GM12878 (cell line): ENCODE measurements at regions not wholly inside any gene's neighbourhood (a gene's known extent, or its start where the extent isn't known, plus 50 kb on each side); places are given as distances from the start of the nearest gene placed in this dataset.

Experiments
- ATAC-seq: fragments of 200-7000 bp; cut with Tn5 transposase; 3 replicates; pipeline ENCODE4 v1.9.1; 2020; ENCODE audit warnings: mild to moderate bottlenecking, moderate library complexity
- BruUV-seq: library from RNA; stranded (reverse); fragments of 400-500 nt; replicated peaks from 2 replicates; lab custom pipeline; 2021; lab: Mats Ljungman, UMichigan
- CTCF ChIA-PET: fragments of 300-600 bp; sonication (Branson Sonifier 250); formaldehyde crosslinking; extraction: SDS; loops from one replicate; lab custom pipeline; 2021; ENCODE audit warnings: inconsistent platforms; lab: Yijun Ruan, JAX
- POLR2A ChIA-PET: fragments of 350-600 bp; formaldehyde crosslinking; extraction: SDS; loops from one replicate; lab custom pipeline; 2021; ENCODE audit warnings: inconsistent platforms; lab: Charles Lee
- RAD21 ChIA-PET: fragments of 300-600 bp; sonication (Branson Sonifier 250); formaldehyde crosslinking; loops from one replicate; lab custom pipeline; 2023; ENCODE audit warnings: antibody characterized with exemption; ENCODE audit not compliant: unreplicated experiment; lab: Charles Lee
- SMC1A ChIA-PET: fragments of 300-600 bp; sonication (Branson Sonifier 250); formaldehyde crosslinking; loops from one replicate; lab custom pipeline; 2023; ENCODE audit not compliant: unreplicated experiment, uncharacterized antibody; lab: Charles Lee
- DNase-seq: peaks from one replicate; pipeline ENCODE4 v3.0.0-alpha.2; 2011; ENCODE audit warnings: low read depth, low spot score
- FAIRE-seq: peaks from 3 replicates; lab custom pipeline; 2011; peaks lifted over from hg19 to GRCh38; lab: Jason Lieb, UNC
- H2AFZ ChIP-seq: 2 replicates; pipeline ENCODE4 v1.6.0; 2011; ENCODE audit warnings: low read depth, low read length, control low read depth; ENCODE audit not compliant: control insufficient read depth
- H3K27ac ChIP-seq: 2 replicates; pipeline ENCODE4 v1.5.1; 2011; ENCODE audit warnings: control low read depth; ENCODE audit not compliant: control insufficient read depth, insufficient read depth
- H3K27me3 ChIP-seq, 2 experiments: replicated peaks in 1 of 2; 2 replicates each; pipeline versions ENCODE4 v1.6.0 to v1.6.1; 2011; ENCODE audit warnings: low read length in 1 of 2; ENCODE audit not compliant: control insufficient read depth in 2 of 2, insufficient read depth in 2 of 2
- H3K36me3 ChIP-seq, 2 experiments: 2 replicates each; pipeline ENCODE4 v1.5.1; 2011; ENCODE audit warnings: low read length in 1 of 2; ENCODE audit not compliant: control insufficient read depth in 2 of 2, insufficient read depth in 2 of 2
- H3K4me1 ChIP-seq: 2 replicates; pipeline ENCODE4 v1.6.1; 2011; ENCODE audit warnings: mild to moderate bottlenecking, low read length, moderate library complexity, mixed read lengths; ENCODE audit not compliant: control insufficient read depth, insufficient read depth
- H3K4me2 ChIP-seq: 2 replicates; pipeline ENCODE4 v1.6.0; 2011; ENCODE audit warnings: control low read depth; ENCODE audit not compliant: control insufficient read depth, insufficient read depth
- H3K4me3 ChIP-seq: fragments of 200-600 bp; sonication (generic); 2 replicates; pipeline ENCODE4 v1.5.1; 2016
- H3K79me2 ChIP-seq: 2 replicates; pipeline ENCODE4 v1.6.0; 2011; ENCODE audit warnings: low read length; ENCODE audit not compliant: control insufficient read depth, insufficient read depth
- H3K9ac ChIP-seq: 2 replicates; pipeline ENCODE4 v1.8.0; 2011; ENCODE audit warnings: low read length, control low read depth, mixed read lengths; ENCODE audit not compliant: control insufficient read depth, insufficient read depth
- H3K9me3 ChIP-seq: replicated peaks from 3 replicates; pipeline ENCODE4 v1.5.1; 2011; ENCODE audit warnings: mild to moderate bottlenecking, low read length; ENCODE audit not compliant: control insufficient read depth, insufficient read depth
- H4K20me1 ChIP-seq: 2 replicates; pipeline ENCODE4 v1.6.0; 2011; ENCODE audit not compliant: control insufficient read depth, insufficient read depth
- ASH2L ChIP-seq: fragments of 300-600, 200-600 bp; sonication (generic); IDR thresholded peaks from 2 replicates; pipeline ENCODE4 v1.6.1; 2017; ENCODE audit warnings: low read depth, mild to moderate bottlenecking, borderline replicate concordance
- BACH1 ChIP-seq: fragments of 450-650 bp; IDR thresholded peaks from 2 replicates; pipeline ENCODE4 v1.6.1; 2017; ENCODE audit warnings: mild to moderate bottlenecking, borderline replicate concordance
- BRCA1 ChIP-seq: IDR thresholded peaks from 2 replicates; pipeline ENCODE4 v1.6.1; 2011; ENCODE audit warnings: low read depth, low read length, improper control_type of control experiment
- FOXK2 ChIP-seq: fragments of 450-650 bp; IDR thresholded peaks from 2 replicates; pipeline ENCODE4 v1.6.1; 2017; ENCODE audit warnings: mild to moderate bottlenecking, moderate library complexity
- HDAC6 ChIP-seq: fragments of 200-600 bp; sonication (generic); IDR thresholded peaks from one replicate; pipeline ENCODE4 v1.8.0; 2017; ENCODE audit warnings: antibody characterized with exemption; ENCODE audit not compliant: unreplicated experiment
- IRF4 ChIP-seq: IDR thresholded peaks from 2 replicates; pipeline ENCODE4 v1.6.1; 2011; ENCODE audit warnings: low read depth, low read length
- KDM1A ChIP-seq: fragments of 200-600 bp; sonication (generic); IDR thresholded peaks from 2 replicates; pipeline ENCODE4 v1.6.1; 2016; ENCODE audit warnings: borderline replicate concordance
- NR2C2 ChIP-seq: IDR thresholded peaks from 2 replicates; pipeline ENCODE4 v1.6.1; 2011; ENCODE audit warnings: borderline replicate concordance, low read depth; ENCODE audit not compliant: control insufficient read depth, insufficient read length
- NRF1 ChIP-seq: conservative IDR thresholded peaks from 2 replicates; pipeline ENCODE4 v1.6.1; 2011; ENCODE audit warnings: mild to moderate bottlenecking, low read depth, low read length, improper control_type of control experiment
- RBBP5 ChIP-seq: fragments of 200-600 bp; sonication (generic); conservative IDR thresholded peaks from 2 replicates; pipeline ENCODE4 v1.6.1; 2016
- SMARCA5 ChIP-seq: fragments of 450-650 bp; IDR thresholded peaks from 2 replicates; pipeline ENCODE4 v1.6.1; 2017; ENCODE audit warnings: mild to moderate bottlenecking
- SUPT20H ChIP-seq: IDR thresholded peaks from 2 replicates; pipeline ENCODE4 v1.6.1; 2011; ENCODE audit warnings: low read depth, mild to moderate bottlenecking, low read length, moderate library complexity, borderline replicate concordance; ENCODE audit not compliant: control insufficient read depth
- TARDBP ChIP-seq: IDR thresholded peaks from 2 replicates; pipeline ENCODE4 v1.6.1; 2016; ENCODE audit warnings: borderline replicate concordance
- YBX1 ChIP-seq: fragments of 450-650 bp; IDR thresholded peaks from 2 replicates; pipeline ENCODE4 v1.6.1; 2016; ENCODE audit warnings: antibody characterized with exemption
- WGBS: methylation state at CpG from one replicate; pipeline ENCODE4 v1.1.6; 2016; ENCODE audit warnings: low lambda C conversion rate; ENCODE audit not compliant: insufficient replicate concordance, insufficient coverage; ENCODE audit errors: missing lambda C conversion rate; 5-methylcytosine and 5-hydroxymethylcytosine counted together
- in situ Hi-C: fragments of 300-500 bp; cut with MboI; formaldehyde crosslinking; loops from 9 replicates; pipeline ENCODE4 v1.14.3; 2018; ENCODE audit warnings: mixed read lengths
- intact Hi-C: fragments of 100-400 bp; cut with micrococcal nuclease; formaldehyde crosslinking; loops from one replicate; pipeline ENCODE4 v1.14.2; 2022; ENCODE audit not compliant: unreplicated experiment
- TF ChIP-seq, protein P1 (sequence below): fragments of 450-650 bp; formaldehyde crosslinking; IDR thresholded peaks from 2 replicates; pipeline ENCODE4 v1.4.0; 2022; ENCODE audit warnings: mild to moderate bottlenecking, moderate library complexity
- TF ChIP-seq, protein P2 (sequence below): IDR thresholded peaks from 2 replicates; pipeline ENCODE4 v1.6.1; 2012; ENCODE audit warnings: low read depth, low read length, improper control_type of control experiment
- TF ChIP-seq, protein P3 (sequence below): IDR thresholded peaks from 2 replicates; pipeline ENCODE4 v1.6.1; 2012; ENCODE audit warnings: low read depth, low read length, improper control_type of control experiment
- TF ChIP-seq, protein P4 (sequence below): fragments of 450-650 bp; IDR thresholded peaks from 2 replicates; pipeline ENCODE4 v1.6.1; 2017; ENCODE audit warnings: low read depth, mild to moderate bottlenecking, moderate library complexity

DNA sequence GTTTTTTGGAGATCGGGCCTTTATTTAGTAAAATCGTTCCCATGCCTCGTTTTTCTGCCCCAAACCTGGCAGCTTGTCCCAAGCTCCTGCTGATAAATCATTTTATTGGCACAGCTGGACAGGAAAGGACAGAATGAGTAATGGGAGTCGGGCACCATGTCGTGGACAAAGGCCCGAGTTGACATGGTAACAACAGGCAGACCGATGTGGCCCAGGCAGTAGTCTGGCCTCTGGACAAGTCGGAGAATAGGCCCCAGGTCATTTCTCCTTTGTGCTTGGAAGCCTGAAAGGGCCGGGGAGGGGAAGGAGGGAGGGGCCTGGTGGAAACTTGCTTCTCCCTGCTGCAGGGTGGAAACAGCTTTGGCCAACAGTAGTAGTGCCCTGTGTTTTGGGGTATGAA lies 234.9 kb downstream of the SUDS3 start:
- H2AFZ ChIP-seq, result no peak overlapping the region
- TF ChIP-seq FOXK2 (no peak), HDAC6 (no peak), SUPT20H (no peak), ASH2L (no peak), BACH1 (no peak), NR2C2 (no peak), YBX1 (no peak), RBBP5 (no peak), KDM1A (no peak), TARDBP (no peak), BRCA1 (no peak), IRF4 (no peak), NRF1 (no peak), SMARCA5 (no peak)
- TF ChIP-seq, protein P1, sequence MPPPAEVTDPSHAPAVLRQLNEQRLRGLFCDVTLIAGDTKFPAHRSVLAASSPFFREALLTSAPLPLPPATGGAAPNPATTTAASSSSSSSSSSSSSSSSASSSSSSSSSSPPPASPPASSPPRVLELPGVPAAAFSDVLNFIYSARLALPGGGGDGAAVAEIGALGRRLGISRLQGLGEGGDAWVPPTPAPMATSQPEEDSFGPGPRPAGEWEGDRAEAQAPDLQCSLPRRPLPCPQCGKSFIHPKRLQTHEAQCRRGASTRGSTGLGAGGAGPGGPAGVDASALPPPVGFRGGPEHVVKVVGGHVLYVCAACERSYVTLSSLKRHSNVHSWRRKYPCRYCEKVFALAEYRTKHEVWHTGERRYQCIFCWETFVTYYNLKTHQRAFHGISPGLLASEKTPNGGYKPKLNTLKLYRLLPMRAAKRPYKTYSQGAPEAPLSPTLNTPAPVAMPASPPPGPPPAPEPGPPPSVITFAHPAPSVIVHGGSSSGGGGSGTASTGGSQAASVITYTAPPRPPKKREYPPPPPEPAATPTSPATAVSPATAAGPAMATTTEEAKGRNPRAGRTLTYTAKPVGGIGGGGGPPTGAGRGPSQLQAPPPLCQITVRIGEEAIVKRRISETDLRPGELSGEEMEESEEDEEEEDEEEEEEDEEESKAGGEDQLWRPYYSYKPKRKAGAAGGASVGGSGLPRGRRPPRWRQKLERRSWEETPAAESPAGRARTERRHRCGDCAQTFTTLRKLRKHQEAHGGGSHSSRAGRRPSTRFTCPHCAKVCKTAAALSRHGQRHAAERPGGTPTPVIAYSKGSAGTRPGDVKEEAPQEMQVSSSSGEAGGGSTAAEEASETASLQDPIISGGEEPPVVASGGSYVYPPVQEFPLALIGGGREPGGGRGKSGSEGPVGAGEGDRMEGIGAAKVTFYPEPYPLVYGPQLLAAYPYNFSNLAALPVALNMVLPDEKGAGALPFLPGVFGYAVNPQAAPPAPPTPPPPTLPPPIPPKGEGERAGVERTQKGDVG (CRISPR knock-in tag), result no peak
- TF ChIP-seq, protein P2, sequence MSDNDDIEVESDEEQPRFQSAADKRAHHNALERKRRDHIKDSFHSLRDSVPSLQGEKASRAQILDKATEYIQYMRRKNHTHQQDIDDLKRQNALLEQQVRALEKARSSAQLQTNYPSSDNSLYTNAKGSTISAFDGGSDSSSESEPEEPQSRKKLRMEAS, result no peak
- TF ChIP-seq, protein P3, sequence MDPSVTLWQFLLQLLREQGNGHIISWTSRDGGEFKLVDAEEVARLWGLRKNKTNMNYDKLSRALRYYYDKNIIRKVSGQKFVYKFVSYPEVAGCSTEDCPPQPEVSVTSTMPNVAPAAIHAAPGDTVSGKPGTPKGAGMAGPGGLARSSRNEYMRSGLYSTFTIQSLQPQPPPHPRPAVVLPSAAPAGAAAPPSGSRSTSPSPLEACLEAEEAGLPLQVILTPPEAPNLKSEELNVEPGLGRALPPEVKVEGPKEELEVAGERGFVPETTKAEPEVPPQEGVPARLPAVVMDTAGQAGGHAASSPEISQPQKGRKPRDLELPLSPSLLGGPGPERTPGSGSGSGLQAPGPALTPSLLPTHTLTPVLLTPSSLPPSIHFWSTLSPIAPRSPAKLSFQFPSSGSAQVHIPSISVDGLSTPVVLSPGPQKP, result no peak
- TF ChIP-seq, protein P4, sequence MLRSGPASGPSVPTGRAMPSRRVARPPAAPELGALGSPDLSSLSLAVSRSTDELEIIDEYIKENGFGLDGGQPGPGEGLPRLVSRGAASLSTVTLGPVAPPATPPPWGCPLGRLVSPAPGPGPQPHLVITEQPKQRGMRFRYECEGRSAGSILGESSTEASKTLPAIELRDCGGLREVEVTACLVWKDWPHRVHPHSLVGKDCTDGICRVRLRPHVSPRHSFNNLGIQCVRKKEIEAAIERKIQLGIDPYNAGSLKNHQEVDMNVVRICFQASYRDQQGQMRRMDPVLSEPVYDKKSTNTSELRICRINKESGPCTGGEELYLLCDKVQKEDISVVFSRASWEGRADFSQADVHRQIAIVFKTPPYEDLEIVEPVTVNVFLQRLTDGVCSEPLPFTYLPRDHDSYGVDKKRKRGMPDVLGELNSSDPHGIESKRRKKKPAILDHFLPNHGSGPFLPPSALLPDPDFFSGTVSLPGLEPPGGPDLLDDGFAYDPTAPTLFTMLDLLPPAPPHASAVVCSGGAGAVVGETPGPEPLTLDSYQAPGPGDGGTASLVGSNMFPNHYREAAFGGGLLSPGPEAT, result no peak
- 6% methylated on average over 9 of the region's 9 CpGs for WGBS
- H3K4me3 ChIP-seq, result no peak overlapping the region
- H3K79me2 ChIP-seq, result no peaks in the 10 kb centered on the region
- H4K20me1 ChIP-seq, result no peaks in the 10 kb centered on the region
- no peaks in the 10 kb centered on the region for H3K27me3 ChIP-seq
- ChIA-PET POLR2A (no interaction called here), SMC1A (no interaction called here), RAD21 (no interaction called here), CTCF (no interaction called here)
- H3K27ac ChIP-seq, result no peak overlapping the region
- ATAC-seq (no peak), DNase-seq (no peak), FAIRE-seq (no peak)
- no peaks in the 10 kb centered on the region for H3K9me3 ChIP-seq
- H3K4me1 ChIP-seq, result no peaks in the 10 kb centered on the region
- intact Hi-C loops (no loop called here), in situ Hi-C loops (no loop called here)
- BruUV-seq, result no TSS peak
- H3K9ac ChIP-seq, result no peak overlapping the region
- H3K4me2 ChIP-seq, result no peak overlapping the region
- H3K36me3 ChIP-seq, result no peaks in the 10 kb centered on the region
